ENCODE measurements at regions not wholly inside any gene's neighbourhood (a gene's known extent, or its start where the extent isn't known, plus 50 kb on each side); places are given as distances from the start of the nearest gene placed in this dataset.
"Not testable (repeated sequence)": the region's sequence is repeated elsewhere in the genome, so short reads cannot be mapped to it uniquely, and the experiment has no call there.

GRCh38 chr7:76684737-76685136, 57.7 kb upstream of the POMZP3 start:
- H3K4me3 Mint-ChIP-seq; H3K36me3 Mint-ChIP-seq (ENCODE audit: low read depth); intact Hi-C loops (cut with micrococcal nuclease); H3K9me3 Mint-ChIP-seq; H3K27ac Mint-ChIP-seq; H3K27me3 Mint-ChIP-seq: not testable (repeated sequence)
- H3K4me1 Mint-ChIP-seq (ENCODE audit: low read depth): peaks cover 12% of the 10 kb centered on the region

DNA sequence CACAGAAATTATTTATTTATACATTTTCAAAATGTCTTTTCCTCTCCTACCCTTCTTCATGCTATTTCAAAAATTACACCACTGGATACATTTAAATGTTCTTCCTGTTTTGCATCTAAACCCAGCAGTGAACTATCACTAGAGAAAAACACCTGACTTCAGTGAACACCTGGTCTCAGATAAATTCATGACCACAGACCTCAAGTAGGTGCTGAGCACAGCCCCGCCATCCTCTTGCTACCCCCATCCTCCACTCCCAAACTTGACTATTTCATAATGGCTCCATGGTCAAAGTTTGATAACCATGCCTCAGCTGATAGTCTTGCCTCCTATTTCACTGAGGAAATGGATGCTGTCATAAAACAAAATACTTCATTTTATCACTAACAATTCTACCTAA, 56.6 kb upstream of the POMZP3 start:
- H3K27me3 Mint-ChIP-seq; H3K9me3 Mint-ChIP-seq; intact Hi-C loops (cut with micrococcal nuclease); H3K36me3 Mint-ChIP-seq (ENCODE audit: low read depth); H3K4me3 Mint-ChIP-seq; H3K27ac Mint-ChIP-seq: not testable (repeated sequence)
- peaks cover 13% of the 10 kb centered on the region for H3K4me1 Mint-ChIP-seq (ENCODE audit: low read depth)

DNA sequence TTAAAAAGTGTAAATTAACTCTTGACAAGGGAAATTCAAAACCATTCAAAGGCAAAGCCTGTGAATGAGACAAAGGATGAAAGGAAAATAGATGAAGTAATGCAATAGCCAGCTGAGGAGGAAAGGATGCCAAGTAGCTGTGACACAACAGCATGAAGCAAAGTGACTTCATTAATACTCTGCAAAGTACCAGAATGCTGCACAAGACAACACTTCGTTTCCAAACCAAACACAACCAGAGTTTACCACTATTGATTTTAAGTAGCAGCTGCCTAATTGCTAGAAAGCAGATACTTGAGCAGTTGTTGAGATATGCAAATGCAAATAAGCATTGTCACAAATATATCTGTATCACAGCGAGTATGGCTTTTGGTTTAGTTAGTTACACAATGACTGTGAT, 54.7 kb upstream of the POMZP3 start:
- H3K9me3 Mint-ChIP-seq; intact Hi-C loops (cut with micrococcal nuclease); H3K27ac Mint-ChIP-seq; H3K36me3 Mint-ChIP-seq (ENCODE audit: low read depth); H3K4me3 Mint-ChIP-seq; H3K27me3 Mint-ChIP-seq: not testable (repeated sequence)
- peaks cover 30% of the 10 kb centered on the region for H3K4me1 Mint-ChIP-seq (ENCODE audit: low read depth)

GRCh38 chr7:76679174-76679573, 52.1 kb upstream of the POMZP3 start:
- H3K27me3 Mint-ChIP-seq; H3K27ac Mint-ChIP-seq; H3K9me3 Mint-ChIP-seq; H3K4me3 Mint-ChIP-seq; H3K36me3 Mint-ChIP-seq (ENCODE audit: low read depth); intact Hi-C loops (cut with micrococcal nuclease): not testable (repeated sequence)
- H3K4me1 Mint-ChIP-seq (ENCODE audit: low read depth): peaks cover 18% of the 10 kb centered on the region

DNA sequence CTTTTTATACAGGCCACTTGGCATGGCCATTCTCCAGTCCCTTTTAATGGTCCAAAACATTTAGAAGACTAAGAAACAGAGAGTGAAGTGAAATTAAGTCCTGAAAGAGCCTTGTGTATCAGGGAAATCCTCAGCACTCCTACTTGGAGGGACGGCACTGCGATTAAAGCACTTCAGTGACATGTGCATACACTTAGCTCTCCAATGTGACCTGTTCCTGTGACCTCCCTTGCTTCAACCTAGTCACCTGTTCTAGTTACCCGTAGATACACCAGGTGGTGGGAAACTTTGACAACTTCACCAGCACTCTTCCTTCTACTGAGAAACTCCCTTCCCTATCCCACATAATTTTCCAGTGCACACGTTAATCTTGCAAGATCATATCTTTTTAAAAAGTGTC, 51.4 kb upstream of the POMZP3 start:
- H3K27ac Mint-ChIP-seq; H3K9me3 Mint-ChIP-seq; H3K27me3 Mint-ChIP-seq; H3K4me3 Mint-ChIP-seq; H3K36me3 Mint-ChIP-seq (ENCODE audit: low read depth); intact Hi-C loops (cut with micrococcal nuclease): not testable (repeated sequence)
- peaks cover 18% of the 10 kb centered on the region for H3K4me1 Mint-ChIP-seq (ENCODE audit: low read depth)

GRCh38 chr7:76676890-76677289, 49.8 kb upstream of the POMZP3 start:
- H3K9me3 Mint-ChIP-seq; H3K4me3 Mint-ChIP-seq; intact Hi-C loops (cut with micrococcal nuclease); H3K36me3 Mint-ChIP-seq (ENCODE audit: low read depth); H3K27ac Mint-ChIP-seq; H3K27me3 Mint-ChIP-seq: not testable (repeated sequence)
- peaks cover 18% of the 10 kb centered on the region for H3K4me1 Mint-ChIP-seq (ENCODE audit: low read depth)

All from dendritic cell treated with granulocyte-macrophage colony-stimulating factor and Interleukin-4, amounts not matched to agents 40 ng/mL and 50 ng/mL, for 4 days (primary cell).